ENCODE measurements at regions not wholly inside any gene's neighbourhood (a gene's known extent, or its start where the extent isn't known, plus 50 kb on each side); places are given as distances from the start of the nearest gene placed in this dataset.

DNA sequence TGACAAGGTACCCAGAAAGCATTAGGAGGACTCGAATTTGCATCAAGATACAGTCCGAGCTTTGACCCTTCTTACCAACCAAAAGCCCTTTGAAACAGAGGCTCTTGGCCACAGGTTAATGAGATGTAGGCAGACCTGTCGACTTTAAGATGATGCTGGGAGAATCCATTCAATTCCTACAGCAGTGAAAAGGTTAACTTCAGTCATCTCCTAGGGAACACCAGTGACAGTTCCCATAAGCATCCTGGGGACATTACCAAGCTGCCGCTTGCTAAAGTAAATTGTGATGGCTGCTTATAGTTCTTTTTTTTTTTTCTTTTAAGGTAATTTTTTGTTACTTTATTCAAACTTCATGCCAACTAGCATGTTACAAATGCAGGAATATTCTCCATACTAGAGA is 379.3 kb downstream of the SOX11 start:
- Histone ChIP-seq H3K4me3 (no peak overlapping the region), H3K4me1 (no peaks in the 10 kb centered on the region), H3K27me3 (peaks cover 0 to 5% (median 0%) of the 10 kb centered on the region in 4 donors), H3K27ac (replicated peaks in 1 of 4) (no peak overlapping the region), H3K36me3 (no peaks in the 10 kb centered on the region), H3K9me3 (no peaks in the 10 kb centered on the region)
- TF ChIP-seq POLR2A (IDR thresholded peaks at IDR 0.05; ENCODE audit: low read depth): no peak
- TF ChIP-seq, protein P1, sequence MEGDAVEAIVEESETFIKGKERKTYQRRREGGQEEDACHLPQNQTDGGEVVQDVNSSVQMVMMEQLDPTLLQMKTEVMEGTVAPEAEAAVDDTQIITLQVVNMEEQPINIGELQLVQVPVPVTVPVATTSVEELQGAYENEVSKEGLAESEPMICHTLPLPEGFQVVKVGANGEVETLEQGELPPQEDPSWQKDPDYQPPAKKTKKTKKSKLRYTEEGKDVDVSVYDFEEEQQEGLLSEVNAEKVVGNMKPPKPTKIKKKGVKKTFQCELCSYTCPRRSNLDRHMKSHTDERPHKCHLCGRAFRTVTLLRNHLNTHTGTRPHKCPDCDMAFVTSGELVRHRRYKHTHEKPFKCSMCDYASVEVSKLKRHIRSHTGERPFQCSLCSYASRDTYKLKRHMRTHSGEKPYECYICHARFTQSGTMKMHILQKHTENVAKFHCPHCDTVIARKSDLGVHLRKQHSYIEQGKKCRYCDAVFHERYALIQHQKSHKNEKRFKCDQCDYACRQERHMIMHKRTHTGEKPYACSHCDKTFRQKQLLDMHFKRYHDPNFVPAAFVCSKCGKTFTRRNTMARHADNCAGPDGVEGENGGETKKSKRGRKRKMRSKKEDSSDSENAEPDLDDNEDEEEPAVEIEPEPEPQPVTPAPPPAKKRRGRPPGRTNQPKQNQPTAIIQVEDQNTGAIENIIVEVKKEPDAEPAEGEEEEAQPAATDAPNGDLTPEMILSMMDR (IDR thresholded peaks at IDR 0.05): no peak
- TF ChIP-seq POLR2AphosphoS5 (IDR thresholded peaks at IDR 0.05): no peak
- no peak for TF ChIP-seq EP300 (IDR thresholded peaks at IDR 0.05)
- no peak for DNase-seq (ENCODE audit: extremely low spot score)
- WGBS: 84% methylated on average over 4 of the region's 4 CpGs
- intact Hi-C loops (cut with DNase I): no loop called here

DNA sequence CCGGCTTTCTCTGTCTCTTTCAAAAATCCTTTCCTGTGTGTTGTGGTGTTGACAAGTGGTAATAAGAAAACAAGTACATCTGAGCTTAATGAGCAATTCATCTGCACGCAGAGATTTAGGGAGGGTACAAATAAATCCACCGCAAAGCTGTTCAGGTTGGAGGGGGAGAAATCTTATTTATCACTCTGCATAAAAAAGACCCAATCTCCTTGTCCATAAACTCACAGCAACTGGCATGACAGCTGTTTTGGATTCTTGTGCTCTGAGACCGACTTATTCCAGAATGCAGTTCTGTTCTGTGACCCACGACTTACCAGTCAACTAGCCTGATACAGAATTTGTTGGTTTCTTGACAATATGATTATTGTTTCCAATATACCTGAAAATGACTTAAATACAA is 380.1 kb downstream of the SOX11 start:
- TF ChIP-seq EP300 (IDR thresholded peaks at IDR 0.05) (no peak), POLR2AphosphoS5 (IDR thresholded peaks at IDR 0.05) (no peak)
- TF ChIP-seq, protein P1 (IDR thresholded peaks at IDR 0.05): no peak
- intact Hi-C loops (cut with DNase I): no loop called here
- 83% methylated on average over 5 of the region's 5 CpGs for WGBS

DNA sequence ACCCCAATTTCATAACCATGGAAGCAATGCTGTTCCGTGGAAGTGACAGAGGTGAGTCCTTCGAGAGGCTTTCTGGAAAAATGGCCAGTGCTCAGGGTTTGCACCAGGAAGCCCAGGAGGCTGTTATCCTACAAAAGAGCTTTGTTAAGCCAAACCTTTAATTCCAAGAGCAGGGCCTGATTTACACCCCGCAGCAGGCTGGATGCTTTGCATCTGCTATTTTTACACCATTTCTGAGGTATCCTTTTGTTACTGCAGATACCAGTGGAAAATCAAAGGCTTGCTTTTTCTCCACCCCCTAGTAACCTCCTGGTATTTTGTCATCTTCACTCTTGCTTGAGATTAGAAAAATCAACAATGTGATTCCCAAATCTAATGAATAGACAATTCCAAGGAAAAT is 380.6 kb downstream of the SOX11 start:
- no peaks in the 10 kb centered on the region for H3K36me3 ChIP-seq
- no peak for TF ChIP-seq EP300 (IDR thresholded peaks at IDR 0.05)
- TF ChIP-seq, protein P1 (IDR thresholded peaks at IDR 0.05): no peak
- no peak for TF ChIP-seq POLR2AphosphoS5 (IDR thresholded peaks at IDR 0.05)
- TF ChIP-seq POLR2A (IDR thresholded peaks at IDR 0.05; ENCODE audit: low read depth): no peak
- no peak overlapping the region for H3K27ac ChIP-seq (replicated peaks in 1 of 4)
- no peaks in the 10 kb centered on the region for H3K27me3 ChIP-seq
- 76% methylated on average over 3 of the region's 3 CpGs for WGBS
- no peaks in the 10 kb centered on the region for H3K4me1 ChIP-seq
- no peak for DNase-seq (ENCODE audit: extremely low spot score)
- intact Hi-C loops (cut with DNase I): no loop called here
- no peak overlapping the region for H3K4me3 ChIP-seq
- no peaks in the 10 kb centered on the region for H3K9me3 ChIP-seq

More for the DNA sequence above, 380.1 kb downstream of the SOX11 start:
- no peak overlapping the region for H3K27ac ChIP-seq (replicated peaks in 1 of 4)
- DNase-seq (ENCODE audit: extremely low spot score): no peak
- H3K36me3 ChIP-seq: no peaks in the 10 kb centered on the region
- H3K4me1 ChIP-seq: no peaks in the 10 kb centered on the region
- H3K27me3 ChIP-seq: peaks cover 0 to 1% (median 0%) of the 10 kb centered on the region in 4 donors
- no peak overlapping the region for H3K4me3 ChIP-seq
- no peaks in the 10 kb centered on the region for H3K9me3 ChIP-seq

DNA sequence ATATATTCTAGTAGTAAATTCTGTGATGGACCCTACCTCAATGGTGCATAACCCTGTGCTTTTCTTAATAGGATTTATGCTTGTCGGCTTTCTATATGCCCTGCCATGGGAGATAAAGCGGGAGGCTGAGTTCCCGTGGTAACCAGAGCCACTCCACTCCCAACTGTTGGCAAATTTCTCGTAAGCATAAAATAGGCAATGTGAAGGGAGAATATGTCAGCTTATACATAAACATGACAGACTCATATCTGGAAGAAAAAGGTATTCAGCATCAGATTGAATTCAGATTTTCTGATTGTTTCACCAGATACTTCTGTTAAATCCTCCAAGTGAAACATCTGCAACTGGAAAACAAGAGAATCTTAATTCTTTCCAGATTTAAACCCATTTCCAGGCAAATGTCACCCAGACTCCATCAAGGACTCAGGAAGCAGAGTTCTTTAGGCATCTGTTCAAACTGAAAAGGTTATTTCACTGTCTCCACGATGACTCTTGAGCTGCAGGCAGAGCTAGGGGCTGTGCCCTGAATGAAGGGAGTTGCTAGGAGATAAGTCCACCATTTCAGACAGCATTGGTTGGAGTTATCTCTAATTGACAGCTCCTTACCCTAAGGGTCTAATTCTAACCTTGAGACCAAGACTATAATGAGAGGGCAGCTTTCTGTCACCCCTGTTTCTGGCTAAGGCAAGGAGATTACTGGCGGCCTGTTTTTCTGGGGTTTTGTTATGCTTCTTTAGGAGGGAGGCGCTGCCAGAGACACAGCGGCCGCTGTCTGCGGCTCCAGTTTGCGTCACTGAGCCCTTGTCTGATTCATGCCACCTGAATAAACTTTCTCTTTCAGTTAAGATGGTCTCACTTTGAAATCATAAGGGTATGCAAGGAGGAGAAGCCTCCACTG is 381.3 kb downstream of the SOX11 start:
- Histone ChIP-seq H3K27ac (replicated peaks in 1 of 4) (no peak overlapping the region), H3K36me3 (no peaks in the 10 kb centered on the region), H3K27me3 (no peaks in the 10 kb centered on the region), H3K4me1 (no peaks in the 10 kb centered on the region), H3K4me3 (no peak overlapping the region), H3K9me3 (no peaks in the 10 kb centered on the region)
- DNase-seq (ENCODE audit: extremely low spot score): no peak
- intact Hi-C loops (cut with DNase I): no loop called here
- TF ChIP-seq POLR2AphosphoS5 (IDR thresholded peaks at IDR 0.05): no peak
- TF ChIP-seq POLR2A (IDR thresholded peaks at IDR 0.05; ENCODE audit: low read depth): no peak
- 66% methylated on average over 11 of the region's 11 CpGs for WGBS

DNA sequence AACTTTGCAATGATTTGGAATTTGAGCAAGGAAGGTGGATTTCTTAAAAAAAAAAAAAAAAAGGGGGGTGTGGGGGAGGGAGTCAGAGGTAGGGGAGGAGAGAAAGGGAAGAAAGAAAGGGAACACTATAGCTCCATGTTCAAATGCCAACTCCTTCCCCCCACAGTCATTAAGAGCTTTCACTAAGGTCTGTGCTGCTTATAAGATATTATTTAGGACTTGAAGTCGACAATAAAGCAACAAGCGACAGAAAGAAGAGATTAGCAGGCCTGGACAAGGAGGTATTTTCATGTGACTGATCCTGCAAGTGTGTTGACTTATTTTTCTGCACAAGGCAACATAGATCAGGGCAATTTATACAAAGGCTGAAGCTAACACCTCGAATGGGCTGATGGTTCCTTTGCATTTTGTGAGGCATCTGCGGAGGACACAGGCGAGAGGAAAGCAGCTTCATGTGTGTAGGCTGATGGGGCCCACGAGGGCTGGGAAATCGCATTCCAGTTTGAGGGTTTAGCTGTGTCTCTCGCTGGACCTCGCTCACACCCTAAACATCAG is 382.0 kb downstream of the SOX11 start:
- 87% methylated on average over 9 of the region's 9 CpGs for WGBS
- H3K9me3 ChIP-seq: no peaks in the 10 kb centered on the region
- TF ChIP-seq POLR2AphosphoS5 (IDR thresholded peaks at IDR 0.05): no peak
- TF ChIP-seq, protein P1 (IDR thresholded peaks at IDR 0.05): no peak
- no peak for TF ChIP-seq POLR2A (IDR thresholded peaks at IDR 0.05; ENCODE audit: low read depth)
- no peak for TF ChIP-seq EP300 (IDR thresholded peaks at IDR 0.05)
- intact Hi-C loops (cut with DNase I): no loop called here
- DNase-seq (ENCODE audit: extremely low spot score): no peak
- no peaks in the 10 kb centered on the region for H3K36me3 ChIP-seq
- H3K4me3 ChIP-seq: no peak overlapping the region
- no peaks in the 10 kb centered on the region for H3K4me1 ChIP-seq
- H3K27ac ChIP-seq (replicated peaks in 1 of 4): no peak overlapping the region
- no peaks in the 10 kb centered on the region for H3K27me3 ChIP-seq
